ENCODE measurements at regions not wholly inside any gene's neighbourhood (a gene's known extent, or its start where the extent isn't known, plus 50 kb on each side); places are given as distances from the start of the nearest gene placed in this dataset.
"Not testable (repeated sequence)": the region's sequence is repeated elsewhere in the genome, so short reads cannot be mapped to it uniquely, and the experiment has no call there.

GRCh38 chr18:10133516-10133915, 219.7 kb downstream of the VAPA start:
- no peak overlapping the region for H3K4me3 ChIP-seq (ENCODE audit: low read depth, low read length)
- DNase-seq (ENCODE audit: low read depth): no peak
- TF ChIP-seq CTCF (IDR thresholded peaks at IDR 0.05; ENCODE audit: insufficient read depth, low read depth, low read length): no peak

- TF ChIP-seq CTCF (IDR thresholded peaks at IDR 0.05; ENCODE audit: insufficient read depth, low read depth, low read length): no peak
- DNase-seq (ENCODE audit: low read depth): no peak
- no peak overlapping the region for H3K4me3 ChIP-seq (ENCODE audit: low read depth, low read length)
Observed at GRCh38 chr18:10134204-10134603, 220.4 kb downstream of the VAPA start.

- DNase-seq (ENCODE audit: low read depth): not testable (repeated sequence)
Observed at GRCh38 chr18:10134749-10135148, 220.9 kb downstream of the VAPA start.

GRCh38 chr18:10135302-10135926, 221.6 kb downstream of the VAPA start:
- DNase-seq (ENCODE audit: low read depth): no peak
- no peak overlapping the region for H3K4me3 ChIP-seq (ENCODE audit: low read depth, low read length)
- TF ChIP-seq CTCF (IDR thresholded peaks at IDR 0.05; ENCODE audit: insufficient read depth, low read depth, low read length): no peak

More at GRCh38 chr18:10134749-10135148, 220.9 kb downstream of the VAPA start:
- not testable (repeated sequence) for H3K4me3 ChIP-seq (ENCODE audit: low read depth, low read length)

- no peak overlapping the region for H3K4me3 ChIP-seq (ENCODE audit: low read depth, low read length)
- DNase-seq (ENCODE audit: low read depth): no peak
- TF ChIP-seq CTCF (IDR thresholded peaks at IDR 0.05; ENCODE audit: insufficient read depth, low read depth, low read length): no peak
Observed at GRCh38 chr18:10138719-10139118, 224.9 kb downstream of the VAPA start.

GRCh38 chr18:10139783-10140410, 226.1 kb downstream of the VAPA start:
- peak; percentile 70 for DNase-seq (ENCODE audit: low read depth)
- no peak overlapping the region for H3K4me3 ChIP-seq (ENCODE audit: low read depth, low read length)
- TF ChIP-seq CTCF (IDR thresholded peaks at IDR 0.05; ENCODE audit: insufficient read depth, low read depth, low read length): no peak

- TF ChIP-seq CTCF (IDR thresholded peaks at IDR 0.05; ENCODE audit: insufficient read depth, low read depth, low read length): no peak
- peak; percentile 83 for DNase-seq (ENCODE audit: low read depth)
- peak overlapping the region; percentile 17 for H3K4me3 ChIP-seq (ENCODE audit: low read depth, low read length)
Observed at GRCh38 chr18:10140461-10141282, 226.9 kb downstream of the VAPA start.
